ENCODE measurements at regions not wholly inside any gene's neighbourhood (a gene's known extent, or its start where the extent isn't known, plus 50 kb on each side); places are given as distances from the start of the nearest gene placed in this dataset.
"Not testable (repeated sequence)": the region's sequence is repeated elsewhere in the genome, so short reads cannot be mapped to it uniquely, and the experiment has no call there.

GRCh38 chr14:83085725-83086124 lies 1552.1 kb upstream of the SEL1L start:
- Mint-ChIP-seq H3K4me1 (ENCODE audit: insufficient read depth, unreplicated experiment) (no peaks in the 10 kb centered on the region), H3K27me3 (ENCODE audit: insufficient read depth, unreplicated experiment) (no peaks in the 10 kb centered on the region), H3K9me3 (ENCODE audit: unreplicated experiment) (peaks cover 5% of the 10 kb centered on the region), H3K4me3 (ENCODE audit: unreplicated experiment) (no peak overlapping the region), H3K36me3 (ENCODE audit: insufficient read depth, unreplicated experiment) (no peaks in the 10 kb centered on the region), H3K27ac (ENCODE audit: low read depth, unreplicated experiment) (no peak overlapping the region)
- TF ChIP-seq, protein P1, sequence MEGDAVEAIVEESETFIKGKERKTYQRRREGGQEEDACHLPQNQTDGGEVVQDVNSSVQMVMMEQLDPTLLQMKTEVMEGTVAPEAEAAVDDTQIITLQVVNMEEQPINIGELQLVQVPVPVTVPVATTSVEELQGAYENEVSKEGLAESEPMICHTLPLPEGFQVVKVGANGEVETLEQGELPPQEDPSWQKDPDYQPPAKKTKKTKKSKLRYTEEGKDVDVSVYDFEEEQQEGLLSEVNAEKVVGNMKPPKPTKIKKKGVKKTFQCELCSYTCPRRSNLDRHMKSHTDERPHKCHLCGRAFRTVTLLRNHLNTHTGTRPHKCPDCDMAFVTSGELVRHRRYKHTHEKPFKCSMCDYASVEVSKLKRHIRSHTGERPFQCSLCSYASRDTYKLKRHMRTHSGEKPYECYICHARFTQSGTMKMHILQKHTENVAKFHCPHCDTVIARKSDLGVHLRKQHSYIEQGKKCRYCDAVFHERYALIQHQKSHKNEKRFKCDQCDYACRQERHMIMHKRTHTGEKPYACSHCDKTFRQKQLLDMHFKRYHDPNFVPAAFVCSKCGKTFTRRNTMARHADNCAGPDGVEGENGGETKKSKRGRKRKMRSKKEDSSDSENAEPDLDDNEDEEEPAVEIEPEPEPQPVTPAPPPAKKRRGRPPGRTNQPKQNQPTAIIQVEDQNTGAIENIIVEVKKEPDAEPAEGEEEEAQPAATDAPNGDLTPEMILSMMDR (IDR thresholded peaks at IDR 0.05; ENCODE audit: unreplicated experiment), result no peak
- no TSS peak for BruUV-seq (replicated peaks)
- intact Hi-C loops (cut with micrococcal nuclease), result no loop called here
- DNase-seq (ENCODE audit: unreplicated experiment), result no peak
- POLR2A ChIA-PET, result interaction anchor here (0.7 kb wide), 1 partner anchor 934 kb away, joined by 3 read pairs; no protein-coding TSS in a partner anchor
- CTCF ChIA-PET, result interaction anchor here (0.6 to 1.5 kb wide), 3 partner anchors 176 to 1164 kb away, joined by 3 read pairs; no protein-coding TSS in a partner anchor

DNA sequence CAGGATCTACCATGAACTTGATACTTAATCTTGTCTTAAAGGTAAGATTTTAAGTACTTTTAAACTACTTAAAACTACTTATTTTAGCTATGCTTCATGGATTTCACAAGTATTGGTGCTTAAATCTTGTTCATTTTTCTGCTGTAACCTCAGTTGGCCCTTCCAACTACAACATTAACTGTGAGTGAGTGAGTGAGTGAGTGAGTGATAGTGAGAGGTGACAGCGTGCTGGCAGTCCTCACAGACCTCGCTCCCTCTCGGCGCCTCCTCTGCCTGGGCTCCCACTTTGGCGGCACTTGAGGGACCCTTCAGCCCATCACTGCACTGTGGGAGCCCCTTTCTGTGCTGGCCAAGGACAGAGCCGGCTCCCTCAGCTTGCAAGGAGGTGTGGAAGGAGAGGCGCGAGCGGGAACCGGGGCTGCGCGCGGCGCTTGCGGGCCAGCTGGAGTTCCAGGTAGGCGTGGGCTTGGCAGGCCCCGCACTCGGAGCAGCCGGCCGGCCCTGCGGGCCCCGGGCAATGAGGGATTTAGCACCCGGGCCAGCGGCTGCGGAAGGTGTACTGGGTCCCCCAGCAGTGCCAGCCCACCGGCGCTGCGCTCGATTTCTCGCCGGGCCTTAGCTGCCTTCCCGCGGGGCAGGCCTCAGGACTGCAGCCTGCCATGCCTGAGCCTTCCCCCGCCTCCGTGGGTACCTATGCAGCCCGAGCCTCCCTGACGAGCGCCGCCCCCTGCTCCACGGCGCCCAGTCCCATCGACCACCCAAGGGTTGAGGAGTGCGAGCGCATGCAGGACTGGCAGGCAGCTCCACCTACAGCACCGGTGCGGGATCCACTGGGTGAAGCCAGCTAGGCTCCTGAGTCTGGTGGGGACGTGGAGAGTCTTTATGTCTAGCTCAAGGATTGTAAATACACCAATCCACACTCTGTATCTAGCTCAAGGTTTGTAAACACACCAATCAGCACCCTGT lies 1558.6 kb upstream of the SEL1L start:
- CTCF ChIA-PET, result interaction anchor here (0.6 kb wide), 2 partner anchors 138 to 1040 kb away, joined by 3 read pairs; no protein-coding TSS in a partner anchor
- DNase-seq (ENCODE audit: unreplicated experiment); H3K36me3 Mint-ChIP-seq (ENCODE audit: insufficient read depth, unreplicated experiment); H3K4me3 Mint-ChIP-seq (ENCODE audit: unreplicated experiment); intact Hi-C loops (cut with micrococcal nuclease); BruUV-seq (replicated peaks); H3K27ac Mint-ChIP-seq (ENCODE audit: low read depth, unreplicated experiment); POLR2A ChIA-PET; H3K27me3 Mint-ChIP-seq (ENCODE audit: insufficient read depth, unreplicated experiment); H3K4me1 Mint-ChIP-seq (ENCODE audit: insufficient read depth, unreplicated experiment): not testable (repeated sequence)
- H3K9me3 Mint-ChIP-seq (ENCODE audit: unreplicated experiment), result peaks cover 15% of the 10 kb centered on the region

- H3K27ac Mint-ChIP-seq (ENCODE audit: low read depth, unreplicated experiment), result no peak overlapping the region
Measured at GRCh38 chr14:83096092-83096491, 1562.4 kb upstream of the SEL1L start.

GRCh38 chr14:83101846-83102245 lies 1568.2 kb upstream of the SEL1L start:
- no peak overlapping the region for H3K4me3 Mint-ChIP-seq (ENCODE audit: unreplicated experiment)
- ChIA-PET POLR2A (no interaction called here), CTCF (no interaction called here)
- no peaks in the 10 kb centered on the region for H3K4me1 Mint-ChIP-seq (ENCODE audit: insufficient read depth, unreplicated experiment)
- H3K27ac Mint-ChIP-seq (ENCODE audit: low read depth, unreplicated experiment), result no peak overlapping the region
- intact Hi-C loops (cut with micrococcal nuclease), result no loop called here
- H3K36me3 Mint-ChIP-seq (ENCODE audit: insufficient read depth, unreplicated experiment), result no peaks in the 10 kb centered on the region
- no peaks in the 10 kb centered on the region for H3K27me3 Mint-ChIP-seq (ENCODE audit: insufficient read depth, unreplicated experiment)
- no TSS peak for BruUV-seq (replicated peaks)
- no peak for DNase-seq (ENCODE audit: unreplicated experiment)
- TF ChIP-seq, protein P1 (IDR thresholded peaks at IDR 0.05; ENCODE audit: unreplicated experiment), result no peak
- H3K9me3 Mint-ChIP-seq (ENCODE audit: unreplicated experiment), result peaks cover 14% of the 10 kb centered on the region

More at GRCh38 chr14:83096092-83096491, 1562.4 kb upstream of the SEL1L start:
- no TSS peak for BruUV-seq (replicated peaks)
- TF ChIP-seq, protein P1 (IDR thresholded peaks at IDR 0.05; ENCODE audit: unreplicated experiment), result no peak
- intact Hi-C loops (cut with micrococcal nuclease), result no loop called here
- Mint-ChIP-seq H3K27me3 (ENCODE audit: insufficient read depth, unreplicated experiment) (no peaks in the 10 kb centered on the region), H3K9me3 (ENCODE audit: unreplicated experiment) (peaks cover 21% of the 10 kb centered on the region), H3K4me3 (ENCODE audit: unreplicated experiment) (no peak overlapping the region), H3K4me1 (ENCODE audit: insufficient read depth, unreplicated experiment) (no peaks in the 10 kb centered on the region), H3K36me3 (ENCODE audit: insufficient read depth, unreplicated experiment) (no peaks in the 10 kb centered on the region)
- POLR2A ChIA-PET, result no interaction called here
- peak; percentile 11 for DNase-seq (ENCODE audit: unreplicated experiment)
- CTCF ChIA-PET, result no interaction called here
